ENCODE measurements at regions not wholly inside any gene's neighbourhood (a gene's known extent, or its start where the extent isn't known, plus 50 kb on each side); places are given as distances from the start of the nearest gene placed in this dataset.

DNA sequence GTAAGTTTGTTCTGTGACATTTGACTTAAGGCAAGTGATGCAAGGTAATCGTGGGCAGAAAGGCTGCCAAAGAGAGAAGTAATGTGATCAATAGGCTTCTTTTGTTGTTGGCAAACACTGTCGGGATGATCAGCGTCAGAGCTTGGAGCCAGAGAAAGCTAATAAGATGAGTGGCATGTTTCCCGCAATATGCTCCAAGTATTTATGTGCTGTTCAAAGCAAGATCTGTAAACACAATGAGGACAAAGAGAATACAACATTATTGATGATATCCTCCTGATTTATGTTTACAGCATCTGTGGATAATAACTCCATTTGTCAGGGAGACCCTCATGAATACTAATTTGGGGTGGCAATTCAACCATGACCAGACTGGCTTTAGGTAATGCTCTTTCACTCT, 603.3 kb downstream of the TDRD15 start:
- Histone ChIP-seq H3K9me3 (ENCODE audit: control insufficient read depth in 2 of 2, low read length in 2 of 2) (no peaks in the 10 kb centered on the region), H3K9ac (ENCODE audit: low read depth in 1 of 2, low read length in 2 of 2) (no peak overlapping the region)

GRCh38 chr2:21728133-21728532, 604.4 kb downstream of the TDRD15 start:
- no peak overlapping the region for H3K9ac ChIP-seq (ENCODE audit: low read depth in 1 of 2, low read length in 2 of 2)
- no peak overlapping the region for H3K27ac ChIP-seq (ENCODE audit: low read depth in 2 of 2, low read length in 2 of 2)
- no peaks in the 10 kb centered on the region for H3K36me3 ChIP-seq (ENCODE audit: control insufficient read depth in 2 of 2, insufficient read depth in 2 of 2, low read length in 2 of 2)
- H3K27me3 ChIP-seq (ENCODE audit: control insufficient read depth in 2 of 2, insufficient read depth in 2 of 2, low read length in 2 of 2) = no peaks in the 10 kb centered on the region
- H3K9me3 ChIP-seq (ENCODE audit: control insufficient read depth in 2 of 2, low read length in 2 of 2) = no peaks in the 10 kb centered on the region
- H3K4me3 ChIP-seq (ENCODE audit: low read length in 2 of 2) = no peak overlapping the region
- no peaks in the 10 kb centered on the region for H3K4me1 ChIP-seq (ENCODE audit: control insufficient read depth in 2 of 2, insufficient read depth in 2 of 2, low read length in 2 of 2)

More for the DNA sequence above, 603.3 kb downstream of the TDRD15 start:
- no peak overlapping the region for H3K4me3 ChIP-seq (ENCODE audit: low read length in 2 of 2)
- H3K4me1 ChIP-seq (ENCODE audit: control insufficient read depth in 2 of 2, insufficient read depth in 2 of 2, low read length in 2 of 2) = no peaks in the 10 kb centered on the region
- H3K36me3 ChIP-seq (ENCODE audit: control insufficient read depth in 2 of 2, insufficient read depth in 2 of 2, low read length in 2 of 2) = no peaks in the 10 kb centered on the region
- H3K27ac ChIP-seq (ENCODE audit: low read depth in 2 of 2, low read length in 2 of 2) = no peak overlapping the region
- H3K27me3 ChIP-seq (ENCODE audit: control insufficient read depth in 2 of 2, insufficient read depth in 2 of 2, low read length in 2 of 2) = no peaks in the 10 kb centered on the region

DNA sequence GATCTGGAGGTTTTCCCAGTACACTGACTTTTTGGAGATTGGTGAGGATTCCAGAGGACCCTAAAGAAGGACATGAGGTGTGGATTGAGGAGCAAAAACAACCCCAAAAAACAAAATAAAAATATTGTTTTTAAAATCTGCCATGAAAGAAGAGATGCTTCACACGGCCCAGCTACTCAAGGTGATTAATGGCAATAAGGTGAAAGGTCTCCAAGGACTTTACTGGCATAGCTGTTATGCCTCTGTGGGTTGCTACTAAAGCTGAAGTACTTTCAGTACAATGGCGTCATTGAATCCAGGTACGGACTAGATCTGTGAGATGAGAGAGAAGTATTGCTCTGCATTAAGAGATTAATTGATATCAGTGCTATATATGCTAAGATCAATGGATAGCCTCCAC, 606.4 kb downstream of the TDRD15 start:
- Histone ChIP-seq H3K9me3 (ENCODE audit: control insufficient read depth in 2 of 2, low read length in 2 of 2) (no peaks in the 10 kb centered on the region), H3K4me3 (ENCODE audit: low read length in 2 of 2) (no peak overlapping the region), H3K36me3 (ENCODE audit: control insufficient read depth in 2 of 2, insufficient read depth in 2 of 2, low read length in 2 of 2) (no peaks in the 10 kb centered on the region), H3K27ac (ENCODE audit: low read depth in 2 of 2, low read length in 2 of 2) (no peak overlapping the region), H3K4me1 (ENCODE audit: control insufficient read depth in 2 of 2, insufficient read depth in 2 of 2, low read length in 2 of 2) (no peaks in the 10 kb centered on the region), H3K27me3 (ENCODE audit: control insufficient read depth in 2 of 2, insufficient read depth in 2 of 2, low read length in 2 of 2) (no peaks in the 10 kb centered on the region), H3K9ac (ENCODE audit: low read depth in 1 of 2, low read length in 2 of 2) (no peak overlapping the region)

DNA sequence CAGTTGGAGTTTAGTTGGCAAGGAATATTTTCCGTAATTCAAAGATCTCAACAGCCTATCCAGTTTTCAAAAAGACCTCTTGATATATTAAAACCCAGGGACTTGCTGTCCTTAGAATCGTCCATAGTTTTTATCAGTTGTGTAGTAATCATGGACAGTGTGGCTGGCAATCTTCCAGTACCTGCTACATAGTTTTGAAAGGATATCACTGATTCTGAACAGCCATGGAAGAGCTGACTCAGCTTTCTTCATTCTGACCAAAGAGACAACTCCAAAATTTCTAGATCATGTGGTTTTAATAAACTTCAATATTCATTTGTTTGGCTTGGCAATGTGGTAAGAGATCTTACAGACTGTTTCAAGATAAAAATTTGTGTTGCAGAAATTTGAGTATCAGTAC, 616.7 kb downstream of the TDRD15 start:
- no peaks in the 10 kb centered on the region for H3K27me3 ChIP-seq (ENCODE audit: control insufficient read depth in 2 of 2, insufficient read depth in 2 of 2, low read length in 2 of 2)

GRCh38 chr2:21746499-21746898, 622.7 kb downstream of the TDRD15 start:
- Histone ChIP-seq H3K27ac (ENCODE audit: low read depth in 2 of 2, low read length in 2 of 2) (no peak overlapping the region), H3K9me3 (ENCODE audit: control insufficient read depth in 2 of 2, low read length in 2 of 2) (no peaks in the 10 kb centered on the region), H3K9ac (ENCODE audit: low read depth in 1 of 2, low read length in 2 of 2) (no peak overlapping the region), H3K36me3 (ENCODE audit: control insufficient read depth in 2 of 2, insufficient read depth in 2 of 2, low read length in 2 of 2) (no peaks in the 10 kb centered on the region), H3K4me3 (ENCODE audit: low read length in 2 of 2) (no peak overlapping the region), H3K4me1 (ENCODE audit: control insufficient read depth in 2 of 2, insufficient read depth in 2 of 2, low read length in 2 of 2) (no peaks in the 10 kb centered on the region), H3K27me3 (ENCODE audit: control insufficient read depth in 2 of 2, insufficient read depth in 2 of 2, low read length in 2 of 2) (no peaks in the 10 kb centered on the region)

More for the DNA sequence above, 616.7 kb downstream of the TDRD15 start:
- H3K27ac ChIP-seq (ENCODE audit: low read depth in 2 of 2, low read length in 2 of 2) = no peak overlapping the region
- H3K36me3 ChIP-seq (ENCODE audit: control insufficient read depth in 2 of 2, insufficient read depth in 2 of 2, low read length in 2 of 2) = no peaks in the 10 kb centered on the region
- H3K9ac ChIP-seq (ENCODE audit: low read depth in 1 of 2, low read length in 2 of 2) = no peak overlapping the region
- no peak overlapping the region for H3K4me3 ChIP-seq (ENCODE audit: low read length in 2 of 2)
- H3K9me3 ChIP-seq (ENCODE audit: control insufficient read depth in 2 of 2, low read length in 2 of 2) = no peaks in the 10 kb centered on the region
- H3K4me1 ChIP-seq (ENCODE audit: control insufficient read depth in 2 of 2, insufficient read depth in 2 of 2, low read length in 2 of 2) = no peaks in the 10 kb centered on the region

GRCh38 chr2:21748501-21748900, 624.7 kb downstream of the TDRD15 start:
- no peaks in the 10 kb centered on the region for H3K4me1 ChIP-seq (ENCODE audit: control insufficient read depth in 2 of 2, insufficient read depth in 2 of 2, low read length in 2 of 2)
- H3K27me3 ChIP-seq (ENCODE audit: control insufficient read depth in 2 of 2, insufficient read depth in 2 of 2, low read length in 2 of 2) = no peaks in the 10 kb centered on the region
- H3K9ac ChIP-seq (ENCODE audit: low read depth in 1 of 2, low read length in 2 of 2) = no peak overlapping the region
- no peak overlapping the region for H3K4me3 ChIP-seq (ENCODE audit: low read length in 2 of 2)
- H3K36me3 ChIP-seq (ENCODE audit: control insufficient read depth in 2 of 2, insufficient read depth in 2 of 2, low read length in 2 of 2) = no peaks in the 10 kb centered on the region
- H3K27ac ChIP-seq (ENCODE audit: low read depth in 2 of 2, low read length in 2 of 2) = no peak overlapping the region
- H3K9me3 ChIP-seq (ENCODE audit: control insufficient read depth in 2 of 2, low read length in 2 of 2) = no peaks in the 10 kb centered on the region

DNA sequence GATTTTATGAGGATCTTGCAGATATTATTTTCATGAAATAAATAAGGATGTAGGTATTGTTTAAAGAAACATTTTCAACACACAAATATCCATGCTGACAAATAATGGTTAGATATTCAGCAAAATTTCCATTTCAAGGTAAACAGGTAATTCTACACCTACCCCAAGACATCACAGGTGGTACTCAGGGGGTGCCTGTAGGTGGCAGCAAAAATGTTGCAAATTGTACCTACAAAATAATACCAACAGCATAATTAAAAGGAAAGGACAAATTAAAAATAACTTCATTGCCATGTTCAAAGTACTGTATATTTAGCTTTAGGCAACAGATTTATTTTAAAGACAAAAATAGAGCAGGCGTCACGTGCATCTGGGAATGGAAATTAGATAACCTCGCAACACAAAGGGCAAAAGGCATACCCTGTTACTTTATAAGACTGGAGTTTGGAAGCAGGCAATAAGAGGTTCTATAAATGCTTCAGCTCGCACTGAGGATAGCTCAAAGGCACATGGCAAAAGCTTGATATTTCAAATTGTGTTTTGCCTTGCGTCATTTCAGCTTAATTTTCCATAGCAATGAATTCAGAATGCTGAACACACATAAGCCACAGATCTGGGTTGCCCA, 630.5 kb downstream of the TDRD15 start:
- no peaks in the 10 kb centered on the region for H3K9me3 ChIP-seq (ENCODE audit: control insufficient read depth in 2 of 2, low read length in 2 of 2)
- H3K4me3 ChIP-seq (ENCODE audit: low read length in 2 of 2) = no peak overlapping the region
- H3K27ac ChIP-seq (ENCODE audit: low read depth in 2 of 2, low read length in 2 of 2) = no peak overlapping the region
- no peaks in the 10 kb centered on the region for H3K27me3 ChIP-seq (ENCODE audit: control insufficient read depth in 2 of 2, insufficient read depth in 2 of 2, low read length in 2 of 2)
- no peaks in the 10 kb centered on the region for H3K4me1 ChIP-seq (ENCODE audit: control insufficient read depth in 2 of 2, insufficient read depth in 2 of 2, low read length in 2 of 2)
- H3K9ac ChIP-seq (ENCODE audit: low read depth in 1 of 2, low read length in 2 of 2) = no peak overlapping the region
- H3K36me3 ChIP-seq (ENCODE audit: control insufficient read depth in 2 of 2, insufficient read depth in 2 of 2, low read length in 2 of 2) = no peaks in the 10 kb centered on the region

DNA sequence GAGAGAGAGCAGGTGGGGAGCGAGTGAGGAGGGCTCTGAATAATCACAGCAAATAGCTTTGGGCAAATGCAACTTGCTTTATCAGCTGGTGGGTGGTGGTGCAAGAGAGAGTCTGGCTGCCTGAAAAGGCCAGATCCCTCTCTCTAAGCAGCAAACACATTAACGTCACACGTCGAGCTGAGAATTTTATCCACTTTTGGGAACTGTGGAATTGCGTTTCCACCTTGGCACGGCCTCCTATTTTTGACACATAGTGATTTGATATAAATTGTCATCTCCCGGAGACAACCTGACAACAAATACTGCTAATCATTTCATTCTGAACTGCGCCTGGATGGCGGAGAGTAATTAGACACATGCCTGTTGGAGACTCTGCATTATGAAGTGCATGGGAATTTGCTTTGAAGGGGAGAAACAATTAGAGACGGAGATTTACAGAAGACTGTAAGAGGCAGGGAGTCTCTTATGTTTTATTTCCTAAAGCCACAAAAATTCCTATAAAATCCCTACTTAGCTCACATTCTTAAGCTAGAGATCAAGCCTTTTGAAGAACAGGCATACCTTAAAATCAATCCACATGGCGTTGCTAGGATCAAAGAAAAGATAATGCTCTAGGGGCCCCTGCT, 634.1 kb downstream of the TDRD15 start:
- Histone ChIP-seq H3K36me3 (ENCODE audit: control insufficient read depth in 2 of 2, insufficient read depth in 2 of 2, low read length in 2 of 2) (no peaks in the 10 kb centered on the region), H3K4me3 (ENCODE audit: low read length in 2 of 2) (no peak overlapping the region), H3K9ac (ENCODE audit: low read depth in 1 of 2, low read length in 2 of 2) (no peak overlapping the region), H3K27me3 (ENCODE audit: control insufficient read depth in 2 of 2, insufficient read depth in 2 of 2, low read length in 2 of 2) (no peaks in the 10 kb centered on the region), H3K9me3 (ENCODE audit: control insufficient read depth in 2 of 2, low read length in 2 of 2) (no peaks in the 10 kb centered on the region), H3K4me1 (ENCODE audit: control insufficient read depth in 2 of 2, insufficient read depth in 2 of 2, low read length in 2 of 2) (no peaks in the 10 kb centered on the region), H3K27ac (ENCODE audit: low read depth in 2 of 2, low read length in 2 of 2) (no peak overlapping the region)

GRCh38 chr2:21759819-21760218, 636.1 kb downstream of the TDRD15 start:
- Histone ChIP-seq H3K9ac (ENCODE audit: low read depth in 1 of 2, low read length in 2 of 2) (no peak overlapping the region), H3K9me3 (ENCODE audit: control insufficient read depth in 2 of 2, low read length in 2 of 2) (no peaks in the 10 kb centered on the region), H3K4me1 (ENCODE audit: control insufficient read depth in 2 of 2, insufficient read depth in 2 of 2, low read length in 2 of 2) (no peaks in the 10 kb centered on the region), H3K4me3 (ENCODE audit: low read length in 2 of 2) (no peak overlapping the region), H3K36me3 (ENCODE audit: control insufficient read depth in 2 of 2, insufficient read depth in 2 of 2, low read length in 2 of 2) (no peaks in the 10 kb centered on the region), H3K27ac (ENCODE audit: low read depth in 2 of 2, low read length in 2 of 2) (no peak overlapping the region), H3K27me3 (ENCODE audit: control insufficient read depth in 2 of 2, insufficient read depth in 2 of 2, low read length in 2 of 2) (no peaks in the 10 kb centered on the region)

DNA sequence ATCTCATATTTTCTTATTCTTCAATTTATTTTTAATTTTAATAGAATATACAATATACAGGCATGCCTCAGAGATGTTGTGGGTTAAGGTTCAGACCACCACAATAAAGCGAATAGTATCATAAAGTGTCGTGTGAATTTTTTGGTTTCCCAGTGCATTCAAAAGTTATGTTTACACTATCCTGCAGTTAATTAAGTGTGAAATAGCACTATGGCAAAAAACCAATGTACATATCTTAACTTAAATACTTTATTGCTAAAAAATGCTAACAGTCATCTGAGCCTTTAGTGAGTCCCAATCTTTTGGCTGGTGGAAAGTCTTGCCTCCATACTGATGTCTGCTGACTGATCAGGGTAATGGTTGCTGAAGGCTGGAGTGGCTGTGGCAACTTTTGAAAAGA, 637.6 kb downstream of the TDRD15 start:
- no peaks in the 10 kb centered on the region for H3K9me3 ChIP-seq (ENCODE audit: control insufficient read depth in 2 of 2, low read length in 2 of 2)
- H3K36me3 ChIP-seq (ENCODE audit: control insufficient read depth in 2 of 2, insufficient read depth in 2 of 2, low read length in 2 of 2) = no peaks in the 10 kb centered on the region
- H3K4me1 ChIP-seq (ENCODE audit: control insufficient read depth in 2 of 2, insufficient read depth in 2 of 2, low read length in 2 of 2) = no peaks in the 10 kb centered on the region
- no peak overlapping the region for H3K9ac ChIP-seq (ENCODE audit: low read depth in 1 of 2, low read length in 2 of 2)
- no peaks in the 10 kb centered on the region for H3K27me3 ChIP-seq (ENCODE audit: control insufficient read depth in 2 of 2, insufficient read depth in 2 of 2, low read length in 2 of 2)
- H3K27ac ChIP-seq (ENCODE audit: low read depth in 2 of 2, low read length in 2 of 2) = no peak overlapping the region
- H3K4me3 ChIP-seq (ENCODE audit: low read length in 2 of 2) = no peak overlapping the region

All from mucosa of rectum (tissue), 2 donors.